ENCODE measurements at regions not wholly inside any gene's neighbourhood (a gene's known extent, or its start where the extent isn't known, plus 50 kb on each side); places are given as distances from the start of the nearest gene placed in this dataset.

DNA sequence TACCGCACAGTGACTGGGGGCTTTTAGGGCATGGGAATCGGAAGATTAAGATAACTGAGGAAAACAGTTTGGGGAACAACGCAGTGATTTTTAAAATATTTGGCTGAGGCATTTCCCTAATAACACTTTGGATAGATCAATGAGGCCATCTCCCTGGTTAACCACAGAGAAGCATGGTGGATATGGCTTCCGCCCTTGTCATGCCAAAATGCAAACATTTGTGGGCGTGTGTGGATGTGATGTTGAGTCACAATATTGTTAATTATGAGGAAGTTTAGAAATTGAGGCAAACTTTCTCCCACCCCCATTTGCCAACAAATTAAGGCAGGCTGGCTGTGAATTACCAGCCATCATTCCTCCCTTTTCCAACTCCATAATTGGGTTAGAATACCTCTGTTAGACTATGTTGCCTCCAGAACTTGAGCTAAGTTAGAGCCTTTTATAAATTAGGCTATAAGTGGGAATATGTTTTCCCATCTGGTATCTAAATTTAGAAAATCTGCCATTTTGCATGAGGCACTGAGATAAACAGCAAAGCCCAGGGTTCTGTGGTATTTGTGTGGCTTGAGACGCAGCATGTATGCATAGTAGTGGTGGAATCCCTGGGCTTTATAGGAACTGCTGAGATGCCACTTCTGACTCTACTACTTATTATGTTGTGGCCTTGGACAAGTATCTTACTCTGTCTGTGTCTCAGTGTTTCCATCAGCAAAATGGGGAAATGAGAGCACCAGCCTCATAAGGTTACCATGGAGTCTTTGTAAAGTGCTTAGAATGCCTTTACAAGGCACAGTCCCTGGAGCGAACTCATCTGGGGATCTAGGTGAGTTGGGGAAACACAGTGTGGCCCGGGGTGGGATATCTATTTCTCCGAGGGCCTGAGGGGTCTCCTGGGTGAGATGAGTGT is 154.6 kb downstream of the C1orf94 start:
- DNase-seq = no peak

GRCh38 chr1:34332996-34333395 is 156.3 kb downstream of the C1orf94 start:
- DNase-seq = no peak

DNA sequence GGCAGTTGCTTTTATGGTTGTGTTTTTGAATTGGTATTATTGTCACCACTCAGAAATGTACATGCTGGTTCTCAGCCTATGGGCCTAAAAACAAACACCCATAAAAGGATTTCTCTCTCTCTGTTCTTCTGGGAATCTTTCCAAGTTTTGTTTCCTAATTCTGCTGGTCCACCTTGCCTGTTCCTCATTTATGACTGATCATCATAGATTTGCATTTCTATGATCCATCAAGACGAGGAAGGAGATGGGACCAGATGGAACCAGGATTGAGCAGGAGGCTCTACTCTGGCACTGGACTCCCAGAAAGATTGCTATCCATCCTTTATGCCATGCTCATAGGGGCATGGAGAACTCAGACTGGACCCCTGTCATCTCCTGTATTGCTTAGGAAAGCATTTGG is 162.2 kb downstream of the C1orf94 start:
- DNase-seq = no peak

DNA sequence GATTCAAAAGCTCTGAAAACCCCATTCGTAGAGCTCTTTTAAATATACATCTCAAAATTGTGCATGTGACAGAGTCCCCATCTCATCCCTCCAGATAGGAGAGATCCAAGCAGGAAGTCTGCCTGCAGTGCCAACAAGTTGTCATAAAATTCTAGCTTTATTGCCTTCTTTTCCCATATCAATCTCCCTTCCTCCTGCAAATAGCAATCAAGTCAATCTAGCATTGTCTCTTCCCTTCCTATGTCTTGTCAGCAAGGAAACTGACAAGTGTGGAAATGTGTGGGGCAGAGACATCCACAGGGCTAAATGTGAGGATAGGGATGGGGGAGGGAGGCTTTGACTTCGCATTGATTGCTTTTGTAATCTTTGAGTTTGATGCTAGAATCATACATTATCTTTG is 165.2 kb downstream of the C1orf94 start:
- DNase-seq = no peak

DNA sequence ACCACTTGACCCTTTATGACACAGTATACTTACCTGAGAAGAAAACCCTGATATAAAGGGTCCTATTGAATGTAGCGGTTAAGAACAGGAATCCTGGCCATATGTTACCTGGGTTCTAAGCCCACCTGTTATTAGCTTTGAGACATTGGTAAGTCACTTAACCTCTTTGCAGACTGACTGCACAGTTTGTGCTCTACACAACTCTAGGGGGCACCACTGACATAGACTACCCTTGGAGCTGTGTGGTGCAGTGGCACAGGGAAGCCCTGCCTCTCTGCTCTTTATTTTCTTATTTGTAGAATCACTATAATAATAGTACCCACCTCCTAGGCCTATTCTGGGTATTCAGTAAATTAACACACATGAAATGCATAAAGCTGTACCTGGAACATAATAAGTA is 165.6 kb downstream of the C1orf94 start:
- no peak for DNase-seq

GRCh38 chr1:34346128-34346527 is 169.4 kb downstream of the C1orf94 start:
- no peak for DNase-seq

- DNase-seq = no peak
Measured at GRCh38 chr1:34353409-34353808, 176.7 kb downstream of the C1orf94 start.

DNA sequence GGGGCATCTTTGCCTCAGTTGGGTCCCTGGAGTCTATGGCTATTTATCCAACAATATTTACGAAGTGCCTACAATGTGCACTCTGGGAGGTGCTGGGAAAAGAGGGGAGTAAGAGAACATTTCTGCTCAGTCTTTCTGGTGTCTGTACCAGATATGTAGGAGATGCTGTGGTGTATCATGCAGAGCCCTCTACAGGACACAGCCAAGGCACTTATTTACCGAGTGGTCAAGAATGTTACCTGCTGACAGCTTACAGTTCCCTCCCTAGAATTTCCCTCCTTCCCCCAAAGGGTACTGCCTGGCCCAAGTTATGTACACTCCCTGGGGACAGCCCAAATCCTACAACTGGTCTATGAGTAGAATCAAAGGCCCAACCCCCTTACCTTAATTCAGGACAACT is 177.7 kb downstream of the C1orf94 start:
- no peak for DNase-seq

- DNase-seq = no peak
Measured at GRCh38 chr1:34356853-34357252, 180.1 kb downstream of the C1orf94 start.

DNA sequence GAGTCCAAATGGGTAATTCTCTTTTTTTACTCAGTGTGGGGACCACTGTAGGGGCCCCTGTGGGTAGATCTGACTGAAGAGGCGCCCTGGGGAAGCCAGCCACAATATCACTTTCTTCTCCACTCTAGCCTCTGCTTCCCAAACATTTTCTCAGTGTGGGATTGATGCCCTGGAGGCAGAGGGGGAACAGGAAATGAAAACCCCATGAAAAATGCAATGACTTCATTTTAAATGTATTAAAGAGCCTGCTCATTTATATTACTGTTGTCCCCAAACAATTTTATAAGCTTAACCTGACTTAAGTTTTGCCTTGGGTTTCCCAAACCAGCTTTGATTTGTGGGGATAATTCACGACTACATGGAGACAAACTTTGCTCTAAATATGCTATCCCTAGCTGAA is 181.9 kb downstream of the C1orf94 start:
- DNase-seq = no peak

- DNase-seq = no peak
Measured at GRCh38 chr1:34359411-34359810, 182.7 kb downstream of the C1orf94 start.

- no peak for DNase-seq
Measured at GRCh38 chr1:34360574-34360973, 183.9 kb downstream of the C1orf94 start.

DNA sequence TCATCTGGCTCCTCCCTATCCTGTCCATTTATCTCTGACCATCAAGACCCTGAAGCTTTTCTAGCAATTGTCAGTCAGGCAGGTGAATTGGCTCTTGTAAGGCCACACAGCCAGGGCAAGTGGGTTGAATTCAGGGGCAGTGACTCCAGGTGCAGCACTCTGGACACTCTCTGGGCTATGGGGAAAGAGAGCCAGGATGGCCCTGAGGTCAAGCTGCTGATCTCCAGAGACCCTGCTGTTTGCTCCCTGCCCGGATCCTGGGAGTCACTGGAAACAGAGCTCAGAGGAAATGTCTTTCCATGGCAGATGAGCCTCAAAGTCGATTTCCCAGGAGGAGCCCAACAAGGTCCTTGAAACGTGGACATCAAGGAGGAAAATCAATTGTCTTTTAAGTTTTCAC is 184.4 kb downstream of the C1orf94 start:
- no peak for DNase-seq

DNA sequence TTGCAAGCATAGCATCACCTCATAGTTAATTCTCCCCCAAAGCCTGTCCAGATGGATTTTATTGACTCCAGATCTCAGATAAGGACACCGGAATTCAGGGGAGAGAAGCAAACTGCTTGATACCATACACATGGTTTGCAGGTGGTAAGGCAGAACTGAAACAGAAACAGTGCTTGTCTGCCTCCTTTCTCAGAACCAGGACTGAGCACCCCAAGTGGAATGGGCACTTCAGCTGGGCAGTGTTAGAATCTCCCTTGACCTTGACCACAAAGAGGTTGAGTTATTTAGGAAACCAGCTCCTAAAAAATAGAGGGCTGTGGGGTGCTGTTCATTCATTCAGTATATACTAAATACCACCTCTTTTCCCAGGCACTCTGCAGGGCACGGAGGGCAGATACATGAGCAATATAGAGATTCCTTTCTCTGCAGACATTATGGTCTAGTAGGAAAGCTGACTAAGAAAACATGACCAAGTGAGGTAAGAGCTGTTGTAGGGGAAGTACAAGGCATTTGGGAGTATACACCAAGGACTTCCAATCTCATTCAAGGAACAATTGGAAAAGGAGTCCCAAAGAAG is 185.2 kb downstream of the C1orf94 start:
- DNase-seq = no peak

GRCh38 chr1:34362949-34363348 is 186.2 kb downstream of the C1orf94 start:
- DNase-seq = no peak

GRCh38 chr1:34363447-34363846 is 186.7 kb downstream of the C1orf94 start:
- no peak for DNase-seq

- DNase-seq = no peak
Measured at GRCh38 chr1:34363915-34364314, 187.2 kb downstream of the C1orf94 start.

DNA sequence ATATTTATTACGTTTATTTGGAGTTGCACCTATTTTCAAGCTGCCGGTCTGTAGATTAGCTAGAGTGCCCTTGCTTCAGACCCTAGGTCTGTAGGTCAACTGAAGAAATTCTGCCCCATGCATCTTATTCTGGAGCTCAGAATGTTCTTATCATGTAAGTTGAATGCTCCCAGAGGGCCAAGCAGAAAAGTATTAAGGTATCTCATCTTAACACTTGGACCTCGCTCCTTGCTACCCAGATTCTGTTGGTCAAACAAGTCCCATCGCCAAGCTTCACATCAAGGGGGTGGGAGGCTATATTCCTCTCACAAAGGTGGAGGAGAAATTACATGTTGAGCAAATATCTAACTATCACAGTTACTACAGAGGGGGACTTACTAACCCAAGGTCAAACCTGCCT is 187.7 kb downstream of the C1orf94 start:
- DNase-seq = no peak

DNA sequence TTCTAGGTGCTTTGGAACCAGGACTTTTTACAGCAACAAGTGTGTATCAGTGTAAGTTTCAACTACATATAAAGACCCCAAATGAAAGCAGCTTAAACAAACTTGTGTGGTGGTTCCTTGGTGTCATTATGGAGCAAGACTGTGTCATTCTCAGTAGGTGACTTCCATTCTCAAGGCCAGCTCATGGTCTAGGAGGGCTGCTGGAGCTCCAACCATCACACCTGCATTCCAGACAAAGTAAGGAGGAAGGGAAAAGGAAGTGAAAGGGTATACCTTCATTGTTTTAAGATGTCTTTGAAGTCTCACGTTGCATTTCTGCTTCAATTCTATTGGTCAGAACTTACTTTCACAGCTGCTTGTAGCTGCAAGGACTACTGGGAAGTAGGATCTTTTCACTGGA is 188.6 kb downstream of the C1orf94 start:
- no peak for DNase-seq

GRCh38 chr1:34366875-34367624 is 190.3 kb downstream of the C1orf94 start:
- no peak for DNase-seq

- DNase-seq = no peak
Measured at GRCh38 chr1:34367954-34368353, 191.2 kb downstream of the C1orf94 start.

GRCh38 chr1:34369701-34370455 is 193.2 kb downstream of the C1orf94 start:
- DNase-seq = no peak

DNA sequence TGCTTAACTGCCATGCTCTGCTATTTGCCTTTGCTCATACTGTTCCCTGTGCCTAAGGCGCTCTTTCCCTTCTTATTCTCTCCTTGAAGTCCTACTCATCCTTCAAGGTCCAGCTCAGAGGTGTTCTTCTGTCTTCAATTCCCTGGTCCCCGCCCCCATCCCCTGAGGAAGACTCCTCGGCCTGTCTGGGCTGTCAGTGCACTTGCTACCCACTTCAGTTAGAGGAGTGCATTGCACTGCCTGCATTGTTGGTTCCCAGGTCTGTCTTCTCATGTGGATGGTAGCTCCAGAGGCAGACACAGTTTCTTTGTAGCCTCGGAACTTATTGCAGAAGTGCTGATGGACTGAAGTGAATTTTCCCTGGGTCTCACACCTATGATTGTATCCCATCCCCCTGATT is 194.0 kb downstream of the C1orf94 start:
- no peak for DNase-seq

Data from activated CD4-positive, CD25-positive, alpha-beta regulatory T cell treated with anti-CD3 and anti-CD28 coated beads, Interleukin-2, amount 50 U/mL, for 72 hours (primary cell).